Vagina (tissue), 2 donors: ENCODE measurements at regions not wholly inside any gene's neighbourhood (a gene's known extent, or its start where the extent isn't known, plus 50 kb on each side); places are given as distances from the start of the nearest gene placed in this dataset. TPM values are rescaled to one million over a fixed set of nuclear protein-coding genes. Genes with fewer than 3 reads are reported as not detected.

Experiments
- DNase-seq, 2 donors: peaks; one replicate each; pipeline ENCODE4 v3.0.0-alpha.2; 2017; ENCODE audit errors: extremely low spot score in 2 of 2
- H3K27ac ChIP-seq: fragments of 200-600 bp; sonication (generic); one replicate; pipeline ENCODE4 v1.5.1; 2019
- H3K27me3 ChIP-seq: fragments of 200-600 bp; sonication (generic); one replicate; pipeline ENCODE4 v1.5.1; 2019
- H3K36me3 ChIP-seq, 2 donors: fragments of 200-600 bp; sonication (generic); one replicate each; pipeline ENCODE4 v1.5.1; 2017 to 2019
- H3K4me1 ChIP-seq: fragments of 200-600 bp; sonication (generic); one replicate; pipeline ENCODE4 v1.5.1; 2019
- H3K4me3 ChIP-seq, 2 donors: fragments of 200-600 bp; sonication (generic); 1 replicate in 1 of 2; 2 replicates in 1 of 2; pipeline ENCODE4 v1.5.1; 2016 to 2019
- H3K9me3 ChIP-seq: fragments of 200-600 bp; sonication (generic); one replicate; pipeline ENCODE4 v1.5.1; 2019
- POLR2A ChIP-seq, 2 donors: fragments of 450-650 bp; IDR thresholded peaks; one replicate each; pipeline ENCODE4 v1.6.1; 2017; ENCODE audit warnings: antibody characterized with exemption in 2 of 2, mild to moderate bottlenecking in 2 of 2, moderate library complexity in 2 of 2
- POLR2AphosphoS5 ChIP-seq, 2 donors: sonication (generic); formaldehyde crosslinking; IDR thresholded peaks; one replicate each; pipeline ENCODE4 v1.9.0; 2017; ENCODE audit warnings: antibody characterized with exemption in 2 of 2, mild to moderate bottlenecking in 2 of 2, low read depth in 1 of 2; ENCODE audit not compliant: insufficient read depth in 1 of 2
- intact Hi-C: fragments of 100-400 bp; cut with DNase I; formaldehyde crosslinking; loops from one replicate; pipeline ENCODE4 v1.15.1; 2023
- small RNA-seq: library from RNA; depleted of rRNA; stranded (forward); fragments of <200 nt; gene quantifications from one replicate; pipeline ENCODE3, GENCODE V24; 2016
- TF ChIP-seq, protein P1 (sequence below), 3 experiments: fragments of 450-650 bp in 2 of 3; fragments of 200-600 bp in 1 of 3; sonication (generic) in 1 of 3; IDR thresholded peaks; one replicate each; pipeline ENCODE4 v1.5.1; 2017 to 2019; ENCODE audit warnings: antibody characterized with exemption in 3 of 3, mild to moderate bottlenecking in 2 of 3, moderate library complexity in 2 of 3

DNA sequence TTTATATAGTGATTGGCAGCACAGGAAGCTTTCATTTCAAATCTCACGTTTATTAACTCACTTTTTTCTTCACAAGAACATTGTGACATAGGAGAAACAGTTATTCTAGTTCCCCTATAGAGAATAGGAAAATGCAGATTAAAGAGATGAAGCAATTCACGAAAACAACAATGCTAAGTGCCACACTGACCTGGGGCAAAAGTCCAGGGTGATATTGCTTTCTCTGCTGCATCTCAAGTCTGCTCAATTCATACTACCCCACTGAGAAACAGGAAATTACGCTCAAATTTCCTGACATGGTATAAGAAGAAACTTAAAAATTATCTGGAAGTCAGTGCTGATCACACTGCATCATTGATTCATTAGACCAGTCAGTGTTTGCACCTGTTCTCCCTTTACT is 66.7 kb upstream of the SEMA6D start:
- H3K9me3 ChIP-seq = no peaks in the 10 kb centered on the region
- TF ChIP-seq POLR2A (IDR thresholded peaks at IDR 0.05) (no peak), POLR2AphosphoS5 (IDR thresholded peaks at IDR 0.05; ENCODE audit: insufficient read depth in 1 of 2, low read depth in 1 of 2) (no peak)
- TF ChIP-seq, protein P1, sequence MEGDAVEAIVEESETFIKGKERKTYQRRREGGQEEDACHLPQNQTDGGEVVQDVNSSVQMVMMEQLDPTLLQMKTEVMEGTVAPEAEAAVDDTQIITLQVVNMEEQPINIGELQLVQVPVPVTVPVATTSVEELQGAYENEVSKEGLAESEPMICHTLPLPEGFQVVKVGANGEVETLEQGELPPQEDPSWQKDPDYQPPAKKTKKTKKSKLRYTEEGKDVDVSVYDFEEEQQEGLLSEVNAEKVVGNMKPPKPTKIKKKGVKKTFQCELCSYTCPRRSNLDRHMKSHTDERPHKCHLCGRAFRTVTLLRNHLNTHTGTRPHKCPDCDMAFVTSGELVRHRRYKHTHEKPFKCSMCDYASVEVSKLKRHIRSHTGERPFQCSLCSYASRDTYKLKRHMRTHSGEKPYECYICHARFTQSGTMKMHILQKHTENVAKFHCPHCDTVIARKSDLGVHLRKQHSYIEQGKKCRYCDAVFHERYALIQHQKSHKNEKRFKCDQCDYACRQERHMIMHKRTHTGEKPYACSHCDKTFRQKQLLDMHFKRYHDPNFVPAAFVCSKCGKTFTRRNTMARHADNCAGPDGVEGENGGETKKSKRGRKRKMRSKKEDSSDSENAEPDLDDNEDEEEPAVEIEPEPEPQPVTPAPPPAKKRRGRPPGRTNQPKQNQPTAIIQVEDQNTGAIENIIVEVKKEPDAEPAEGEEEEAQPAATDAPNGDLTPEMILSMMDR (IDR thresholded peaks at IDR 0.05) = no peak
- intact Hi-C loops = no loop called here

DNA sequence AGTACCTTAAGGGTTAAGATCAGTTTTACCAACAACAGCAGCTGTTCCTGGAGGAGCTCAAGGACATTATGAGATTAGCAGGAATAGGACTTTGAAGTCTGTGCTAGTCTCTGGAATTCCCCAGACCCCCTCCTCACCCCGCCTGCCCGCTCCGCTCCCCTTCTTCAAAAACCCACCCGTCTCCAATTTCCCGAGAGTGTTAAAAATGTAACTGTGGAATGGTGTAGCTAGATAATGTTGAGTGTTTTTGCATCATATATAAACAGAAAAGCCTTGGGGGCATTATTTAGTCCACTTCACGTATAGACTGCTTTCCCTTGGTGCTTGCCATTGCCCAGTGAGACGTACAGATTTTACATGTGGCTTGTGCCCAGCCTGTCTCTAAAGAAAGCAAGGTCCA is 65.0 kb upstream of the SEMA6D start:
- H3K36me3 ChIP-seq = no peaks in the 10 kb centered on the region
- DNase-seq = no peak
- H3K27me3 ChIP-seq = no peaks in the 10 kb centered on the region
- H3K4me3 ChIP-seq = no peak overlapping the region
- intact Hi-C loops = no loop called here
- no peak for TF ChIP-seq POLR2A (IDR thresholded peaks at IDR 0.05)
- TF ChIP-seq POLR2AphosphoS5 (IDR thresholded peaks at IDR 0.05; ENCODE audit: insufficient read depth in 1 of 2, low read depth in 1 of 2) = no peak
- TF ChIP-seq, protein P1 (IDR thresholded peaks at IDR 0.05) = no peak
- no peaks in the 10 kb centered on the region for H3K9me3 ChIP-seq
- H3K27ac ChIP-seq = no peak overlapping the region
- no peaks in the 10 kb centered on the region for H3K4me1 ChIP-seq

More for the DNA sequence above, 66.7 kb upstream of the SEMA6D start:
- Histone ChIP-seq H3K4me1 (no peaks in the 10 kb centered on the region), H3K36me3 (no peaks in the 10 kb centered on the region), H3K27ac (no peak overlapping the region), H3K27me3 (no peaks in the 10 kb centered on the region), H3K4me3 (no peak overlapping the region)
- DNase-seq = no peak

DNA sequence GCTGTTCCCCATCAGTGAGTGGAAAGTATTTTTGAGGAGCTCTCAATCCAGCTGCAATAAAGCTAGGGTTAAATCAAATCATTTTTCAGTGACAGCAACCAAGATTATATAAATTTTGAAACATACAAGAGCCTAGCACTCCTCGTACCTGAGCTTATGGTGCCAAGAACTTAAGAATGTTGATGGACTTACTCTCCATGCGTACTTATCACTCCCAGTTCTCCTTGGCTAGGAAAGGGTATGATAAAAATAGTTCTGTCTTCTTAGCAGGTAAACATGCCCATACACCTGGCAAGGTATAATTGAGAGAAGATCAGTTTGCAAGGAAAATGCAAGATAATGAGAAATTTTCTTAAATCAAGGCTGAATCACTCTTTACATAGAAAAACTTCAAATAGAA is 64.5 kb upstream of the SEMA6D start:
- Histone ChIP-seq H3K36me3 (no peaks in the 10 kb centered on the region), H3K27me3 (no peaks in the 10 kb centered on the region), H3K27ac (no peak overlapping the region), H3K4me3 (no peak overlapping the region), H3K4me1 (no peaks in the 10 kb centered on the region), H3K9me3 (no peaks in the 10 kb centered on the region)
- TF ChIP-seq POLR2AphosphoS5 (IDR thresholded peaks at IDR 0.05; ENCODE audit: insufficient read depth in 1 of 2, low read depth in 1 of 2) = no peak
- TF ChIP-seq, protein P1 (IDR thresholded peaks at IDR 0.05) = no peak
- no peak for TF ChIP-seq POLR2A (IDR thresholded peaks at IDR 0.05)
- intact Hi-C loops = no loop called here
- DNase-seq = no peak

DNA sequence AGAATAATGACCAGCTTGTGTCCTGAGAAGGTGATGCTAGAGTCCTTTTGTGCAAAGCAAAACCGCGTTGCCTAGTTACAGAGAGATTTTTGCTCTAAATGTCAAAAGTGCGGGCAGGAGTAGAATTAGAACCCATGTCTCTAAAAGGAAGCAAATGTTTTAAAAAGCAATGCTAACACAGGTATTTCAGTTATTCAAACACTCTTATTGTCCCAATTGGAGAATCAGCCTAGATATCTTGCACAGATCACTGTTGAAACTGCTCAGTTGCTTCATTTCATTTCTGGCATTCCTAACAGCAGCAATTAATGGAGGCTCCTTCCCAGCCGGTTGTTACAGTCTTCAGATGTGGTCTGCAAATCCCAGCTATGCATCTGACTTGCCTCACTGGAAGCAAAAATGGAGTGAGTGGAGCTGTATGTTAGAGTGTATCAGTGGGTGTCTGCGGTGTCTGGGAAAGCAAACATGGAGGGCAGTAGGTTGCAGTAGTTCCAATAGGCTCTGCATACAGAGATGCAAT is 55.6 kb upstream of the SEMA6D start:
- no peaks in the 10 kb centered on the region for H3K36me3 ChIP-seq
- intact Hi-C loops = no loop called here

DNA sequence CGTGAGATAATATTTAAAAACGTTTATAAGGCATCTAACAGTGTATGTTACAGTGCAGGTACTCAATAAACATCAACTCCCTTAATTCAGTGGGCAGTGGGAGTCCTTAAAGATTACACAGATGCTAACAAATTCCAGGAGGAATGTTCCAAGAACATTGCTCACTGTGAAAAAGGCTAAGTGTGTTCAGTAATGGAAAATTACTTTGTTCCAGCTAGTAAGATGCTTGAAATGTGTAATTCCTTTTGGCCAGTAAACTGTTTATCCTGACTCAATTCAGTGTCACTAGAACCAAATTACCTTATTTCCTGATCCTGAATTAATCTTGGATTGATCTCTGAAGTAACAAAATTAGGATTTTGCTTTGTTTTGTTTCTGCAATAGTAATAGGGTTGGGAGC is 54.2 kb upstream of the SEMA6D start:
- Histone ChIP-seq H3K27ac (no peak overlapping the region), H3K4me3 (no peak overlapping the region), H3K4me1 (no peaks in the 10 kb centered on the region), H3K36me3 (no peaks in the 10 kb centered on the region), H3K27me3 (no peaks in the 10 kb centered on the region), H3K9me3 (no peaks in the 10 kb centered on the region)
- intact Hi-C loops = no loop called here
- no peak for DNase-seq
- TF ChIP-seq, protein P1 (IDR thresholded peaks at IDR 0.05) = no peak

More for the DNA sequence above, 55.6 kb upstream of the SEMA6D start:
- no peak for DNase-seq
- Histone ChIP-seq H3K27ac (no peak overlapping the region), H3K4me3 (no peak overlapping the region), H3K4me1 (no peaks in the 10 kb centered on the region), H3K9me3 (no peaks in the 10 kb centered on the region), H3K27me3 (no peaks in the 10 kb centered on the region)
- TF ChIP-seq POLR2A (IDR thresholded peaks at IDR 0.05) (no peak), POLR2AphosphoS5 (IDR thresholded peaks at IDR 0.05; ENCODE audit: insufficient read depth in 1 of 2, low read depth in 1 of 2) (no peak)
- TF ChIP-seq, protein P1 (IDR thresholded peaks at IDR 0.05) = no peak

Small RNAs in the stretch of these regions (small RNA-seq; reads per million reads assigned to genes)
- not detected for gene MTND5P40
- not detected for gene RF01182
- not detected for gene RN7SKP139
- not detected for gene RNU6-1014P
